Peyer's patch (tissue), 4 donors: ENCODE measurements at regions not wholly inside any gene's neighbourhood (a gene's known extent, or its start where the extent isn't known, plus 50 kb on each side); places are given as distances from the start of the nearest gene placed in this dataset.

Source experiments
- DNase-seq, 3 donors: peaks; one replicate each; pipeline ENCODE4 v3.0.0-alpha.2; 2017 to 2019
- H3K27ac ChIP-seq, 4 donors: fragments of 200-600 bp; sonication (generic); one replicate each; pipeline ENCODE4 v1.5.1; 2016 to 2019
- H3K27me3 ChIP-seq, 2 donors: fragments of 200-600 bp; sonication (generic); one replicate each; pipeline ENCODE4 v1.5.1; 2019
- H3K36me3 ChIP-seq, 3 donors: fragments of 200-600 bp; sonication (generic); one replicate each; pipeline ENCODE4 v1.5.1; 2016 to 2019
- H3K4me1 ChIP-seq, 4 donors: fragments of 200-600 bp; sonication (generic); one replicate each; pipeline ENCODE4 v1.5.1; 2016 to 2019
- H3K4me3 ChIP-seq, 4 donors: fragments of 200-600 bp; sonication (generic); 1 replicate in 3 of 4; 2 replicates in 1 of 4; pipeline ENCODE4 v1.5.1; 2016 to 2019; ENCODE audit warnings: mild to moderate bottlenecking in 1 of 4
- H3K9me3 ChIP-seq, 4 donors: fragments of 200-600 bp; sonication (generic); one replicate each; pipeline ENCODE4 v1.5.1; 2016 to 2019; ENCODE audit warnings: mild to moderate bottlenecking in 1 of 4
- POLR2A ChIP-seq, 2 donors: fragments of 450-650 bp; IDR thresholded peaks; one replicate each; pipeline ENCODE4 v1.5.1; 2017; ENCODE audit warnings: antibody characterized with exemption in 2 of 2, mild to moderate bottlenecking in 2 of 2, moderate library complexity in 2 of 2
- TF ChIP-seq, protein P1 (sequence below), 6 experiments: fragments of 450-650 bp in 4 of 6; fragments of 200-600 bp in 2 of 6; sonication (generic) in 1 of 6; IDR thresholded peaks; one replicate each; pipeline ENCODE4 v1.5.1; 2017 to 2019; ENCODE audit warnings: antibody characterized with exemption in 6 of 6, mild to moderate bottlenecking in 3 of 6, moderate library complexity in 1 of 6

DNA sequence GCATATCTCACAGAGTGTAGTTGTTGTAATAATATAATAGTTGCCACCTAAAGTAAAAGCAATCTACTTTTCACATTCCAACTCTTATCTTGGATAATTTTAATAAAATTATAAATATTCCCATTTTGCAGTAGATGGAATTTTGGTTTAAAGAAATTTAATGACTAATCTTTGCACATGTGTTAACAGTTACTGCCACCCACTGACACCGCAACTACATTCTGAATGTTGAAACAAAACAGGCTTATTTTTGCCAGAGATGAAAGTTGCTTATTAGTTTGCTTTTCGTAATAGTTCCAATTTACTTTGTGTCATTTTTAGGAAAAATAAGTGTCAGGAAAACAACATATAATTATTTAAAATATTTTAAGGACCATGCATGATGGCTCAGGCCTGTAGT, 557.5 kb upstream of the PCDH15 start:
- DNase-seq = no peak
- Histone ChIP-seq H3K27ac (no peak overlapping the region), H3K4me3 (no peak overlapping the region), H3K4me1 (no peaks in the 10 kb centered on the region), H3K9me3 (no peaks in the 10 kb centered on the region), H3K36me3 (no peaks in the 10 kb centered on the region), H3K27me3 (no peaks in the 10 kb centered on the region)
- TF ChIP-seq POLR2A (IDR thresholded peaks at IDR 0.05) = no peak
- TF ChIP-seq, protein P1, sequence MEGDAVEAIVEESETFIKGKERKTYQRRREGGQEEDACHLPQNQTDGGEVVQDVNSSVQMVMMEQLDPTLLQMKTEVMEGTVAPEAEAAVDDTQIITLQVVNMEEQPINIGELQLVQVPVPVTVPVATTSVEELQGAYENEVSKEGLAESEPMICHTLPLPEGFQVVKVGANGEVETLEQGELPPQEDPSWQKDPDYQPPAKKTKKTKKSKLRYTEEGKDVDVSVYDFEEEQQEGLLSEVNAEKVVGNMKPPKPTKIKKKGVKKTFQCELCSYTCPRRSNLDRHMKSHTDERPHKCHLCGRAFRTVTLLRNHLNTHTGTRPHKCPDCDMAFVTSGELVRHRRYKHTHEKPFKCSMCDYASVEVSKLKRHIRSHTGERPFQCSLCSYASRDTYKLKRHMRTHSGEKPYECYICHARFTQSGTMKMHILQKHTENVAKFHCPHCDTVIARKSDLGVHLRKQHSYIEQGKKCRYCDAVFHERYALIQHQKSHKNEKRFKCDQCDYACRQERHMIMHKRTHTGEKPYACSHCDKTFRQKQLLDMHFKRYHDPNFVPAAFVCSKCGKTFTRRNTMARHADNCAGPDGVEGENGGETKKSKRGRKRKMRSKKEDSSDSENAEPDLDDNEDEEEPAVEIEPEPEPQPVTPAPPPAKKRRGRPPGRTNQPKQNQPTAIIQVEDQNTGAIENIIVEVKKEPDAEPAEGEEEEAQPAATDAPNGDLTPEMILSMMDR (IDR thresholded peaks at IDR 0.05) = no peak

DNA sequence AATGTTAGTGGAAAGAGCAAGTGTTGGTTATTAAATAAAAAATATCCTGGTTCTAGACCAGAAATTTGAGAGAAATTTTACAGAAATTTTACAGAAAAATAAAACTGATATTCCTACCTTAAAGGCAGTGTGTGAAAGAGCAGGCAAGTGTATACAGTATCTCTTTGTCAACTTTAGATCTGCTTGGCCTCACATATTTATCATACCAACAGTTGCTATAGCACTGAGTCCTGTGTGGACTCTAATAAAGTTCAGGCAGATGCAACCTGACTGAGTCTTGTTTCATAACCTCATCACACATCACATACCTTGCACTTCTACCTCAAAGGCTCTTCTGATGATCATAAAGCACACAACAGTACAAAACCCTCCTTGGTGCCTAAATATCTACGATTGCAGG, 552.4 kb upstream of the PCDH15 start:
- no peak for TF ChIP-seq POLR2A (IDR thresholded peaks at IDR 0.05)
- TF ChIP-seq, protein P1 (IDR thresholded peaks at IDR 0.05) = no peak
- Histone ChIP-seq H3K27me3 (no peaks in the 10 kb centered on the region), H3K4me3 (no peak overlapping the region), H3K9me3 (no peaks in the 10 kb centered on the region), H3K27ac (no peak overlapping the region), H3K4me1 (no peaks in the 10 kb centered on the region), H3K36me3 (no peaks in the 10 kb centered on the region)
- DNase-seq = no peak

DNA sequence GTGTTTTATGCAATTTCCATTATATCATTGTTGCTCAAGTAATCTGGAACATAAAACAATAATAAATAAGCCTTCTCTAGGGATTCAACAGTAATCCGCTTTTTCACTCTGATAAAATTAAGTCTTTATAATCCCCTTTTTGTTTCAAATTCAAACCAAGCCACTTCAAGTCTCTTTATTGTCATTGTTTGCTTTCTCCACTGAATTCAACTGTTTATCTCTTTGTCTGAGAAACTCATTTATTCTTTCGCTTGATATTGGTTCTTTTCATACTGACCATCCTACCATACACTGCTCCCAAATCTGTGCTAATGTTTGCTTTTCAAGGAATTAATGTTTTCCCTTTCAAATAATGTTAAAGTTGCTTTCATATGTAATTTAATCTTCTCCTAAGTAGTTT, 550.4 kb upstream of the PCDH15 start:
- Histone ChIP-seq H3K27me3 (no peaks in the 10 kb centered on the region), H3K9me3 (no peaks in the 10 kb centered on the region), H3K36me3 (no peaks in the 10 kb centered on the region), H3K4me3 (no peak overlapping the region), H3K27ac (no peak overlapping the region), H3K4me1 (no peaks in the 10 kb centered on the region)
- no peak for DNase-seq
- TF ChIP-seq, protein P1 (IDR thresholded peaks at IDR 0.05) = no peak
- no peak for TF ChIP-seq POLR2A (IDR thresholded peaks at IDR 0.05)

DNA sequence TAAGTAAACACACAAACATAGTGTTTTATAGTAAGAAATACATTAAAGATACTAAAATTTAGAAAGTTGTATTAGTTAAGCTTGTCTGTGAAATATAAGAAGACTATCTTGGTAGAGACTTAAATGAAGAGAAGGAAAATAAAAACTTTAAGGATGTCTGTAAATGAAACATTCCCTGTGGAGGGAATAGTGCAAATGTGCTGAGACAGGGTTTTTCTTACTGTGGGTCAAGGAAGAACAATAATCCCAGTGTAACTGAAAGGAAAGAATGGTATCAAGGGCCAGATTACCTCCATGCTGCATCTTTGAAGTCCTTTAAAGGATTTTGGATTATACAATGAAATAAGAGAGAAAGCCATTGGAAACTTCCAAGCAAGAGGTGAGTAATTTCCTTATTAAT, 547.5 kb upstream of the PCDH15 start:
- TF ChIP-seq, protein P1 (IDR thresholded peaks at IDR 0.05) = no peak
- no peak for TF ChIP-seq POLR2A (IDR thresholded peaks at IDR 0.05)
- DNase-seq = no peak
- Histone ChIP-seq H3K4me1 (no peaks in the 10 kb centered on the region), H3K9me3 (no peaks in the 10 kb centered on the region), H3K27ac (no peak overlapping the region), H3K36me3 (no peaks in the 10 kb centered on the region), H3K4me3 (no peak overlapping the region), H3K27me3 (no peaks in the 10 kb centered on the region)

DNA sequence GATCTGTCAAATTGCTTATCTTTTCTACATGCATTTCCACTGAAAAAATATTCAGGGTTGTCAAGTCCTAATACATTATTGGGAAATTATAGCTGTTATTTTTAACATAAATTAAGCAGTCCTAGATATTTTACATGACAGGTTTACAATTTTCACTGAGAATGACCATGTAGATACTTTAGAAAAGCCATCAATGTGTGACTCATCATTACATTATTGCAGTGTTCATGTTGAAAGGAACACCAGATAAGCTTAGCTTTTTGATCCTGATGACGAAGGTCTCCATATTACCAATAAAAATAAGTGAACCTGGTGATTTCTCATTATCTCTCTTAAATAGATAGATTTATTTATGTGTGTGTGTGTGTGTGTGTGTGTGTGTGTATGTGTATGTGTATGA, 529.5 kb upstream of the PCDH15 start:
- H3K9me3 ChIP-seq = no peaks in the 10 kb centered on the region
- H3K4me3 ChIP-seq = no peak overlapping the region
- no peak for TF ChIP-seq POLR2A (IDR thresholded peaks at IDR 0.05)
- H3K27ac ChIP-seq = no peak overlapping the region
- no peak for DNase-seq
- no peaks in the 10 kb centered on the region for H3K27me3 ChIP-seq
- H3K36me3 ChIP-seq = no peaks in the 10 kb centered on the region
- H3K4me1 ChIP-seq = no peaks in the 10 kb centered on the region

DNA sequence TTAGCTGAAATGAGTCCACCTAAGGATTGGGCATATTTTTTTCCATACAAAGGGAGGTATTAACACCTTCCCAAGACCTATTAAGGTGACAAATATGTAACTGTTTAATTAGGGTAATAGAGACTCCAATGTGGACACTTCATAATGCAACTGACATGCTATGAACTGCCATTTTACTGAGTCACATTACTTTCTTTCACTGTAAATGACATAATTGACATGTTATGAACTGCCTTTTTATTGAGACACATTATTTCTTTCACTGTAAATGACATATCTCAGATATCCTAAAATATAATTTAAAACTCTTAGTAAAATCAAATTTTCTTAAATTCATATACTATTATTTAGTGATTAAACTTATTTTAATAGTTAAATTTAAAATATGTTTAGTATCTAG, 528.8 kb upstream of the PCDH15 start:
- no peak for DNase-seq
- no peaks in the 10 kb centered on the region for H3K36me3 ChIP-seq
- TF ChIP-seq POLR2A (IDR thresholded peaks at IDR 0.05) = no peak
- TF ChIP-seq, protein P1 (IDR thresholded peaks at IDR 0.05) = no peak
- no peaks in the 10 kb centered on the region for H3K9me3 ChIP-seq
- no peaks in the 10 kb centered on the region for H3K4me1 ChIP-seq
- H3K27ac ChIP-seq = no peak overlapping the region
- H3K27me3 ChIP-seq = no peaks in the 10 kb centered on the region
- no peak overlapping the region for H3K4me3 ChIP-seq
